ENCODE measurements at regions not wholly inside any gene's neighbourhood (a gene's known extent, or its start where the extent isn't known, plus 50 kb on each side); places are given as distances from the start of the nearest gene placed in this dataset.

GRCh38 chr5:159609359-159609758 lies 279.1 kb upstream of the IL12B start:
- TF ChIP-seq CTCF (IDR thresholded peaks at IDR 0.05) (no peak), POLR2A (IDR thresholded peaks at IDR 0.05) (no peak)
